ENCODE measurements at regions not wholly inside any gene's neighbourhood (a gene's known extent, or its start where the extent isn't known, plus 50 kb on each side); places are given as distances from the start of the nearest gene placed in this dataset.

GRCh38 chr5:84602371-84602771 is 217.7 kb upstream of the EDIL3 start:
- no peak for TF ChIP-seq CTCF (IDR thresholded peaks at IDR 0.05)
- TF ChIP-seq POLR2A (IDR thresholded peaks at IDR 0.05) = no peak
